ENCODE measurements at regions not wholly inside any gene's neighbourhood (a gene's known extent, or its start where the extent isn't known, plus 50 kb on each side); places are given as distances from the start of the nearest gene placed in this dataset.

- intact Hi-C loops (cut with DNase I), result no loop called here
- H3K4me1 ChIP-seq, result no peaks in the 10 kb centered on the region
- no peak overlapping the region for H3K4me3 ChIP-seq
- H3K9me3 ChIP-seq, result no peaks in the 10 kb centered on the region
- no peak for DNase-seq
- H3K27ac ChIP-seq, result no peak overlapping the region
- no peaks in the 10 kb centered on the region for H3K36me3 ChIP-seq
- TF ChIP-seq, protein P1, sequence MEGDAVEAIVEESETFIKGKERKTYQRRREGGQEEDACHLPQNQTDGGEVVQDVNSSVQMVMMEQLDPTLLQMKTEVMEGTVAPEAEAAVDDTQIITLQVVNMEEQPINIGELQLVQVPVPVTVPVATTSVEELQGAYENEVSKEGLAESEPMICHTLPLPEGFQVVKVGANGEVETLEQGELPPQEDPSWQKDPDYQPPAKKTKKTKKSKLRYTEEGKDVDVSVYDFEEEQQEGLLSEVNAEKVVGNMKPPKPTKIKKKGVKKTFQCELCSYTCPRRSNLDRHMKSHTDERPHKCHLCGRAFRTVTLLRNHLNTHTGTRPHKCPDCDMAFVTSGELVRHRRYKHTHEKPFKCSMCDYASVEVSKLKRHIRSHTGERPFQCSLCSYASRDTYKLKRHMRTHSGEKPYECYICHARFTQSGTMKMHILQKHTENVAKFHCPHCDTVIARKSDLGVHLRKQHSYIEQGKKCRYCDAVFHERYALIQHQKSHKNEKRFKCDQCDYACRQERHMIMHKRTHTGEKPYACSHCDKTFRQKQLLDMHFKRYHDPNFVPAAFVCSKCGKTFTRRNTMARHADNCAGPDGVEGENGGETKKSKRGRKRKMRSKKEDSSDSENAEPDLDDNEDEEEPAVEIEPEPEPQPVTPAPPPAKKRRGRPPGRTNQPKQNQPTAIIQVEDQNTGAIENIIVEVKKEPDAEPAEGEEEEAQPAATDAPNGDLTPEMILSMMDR (IDR thresholded peaks at IDR 0.05), result no peak
- no peaks in the 10 kb centered on the region for H3K27me3 ChIP-seq
- no peak overlapping the region for H3K9ac ChIP-seq (ENCODE audit: low read depth in 2 of 2, low read length in 2 of 2)
Measured at GRCh38 chr11:119942583-119943297, 195.2 kb downstream of the TRIM29 start.

DNA sequence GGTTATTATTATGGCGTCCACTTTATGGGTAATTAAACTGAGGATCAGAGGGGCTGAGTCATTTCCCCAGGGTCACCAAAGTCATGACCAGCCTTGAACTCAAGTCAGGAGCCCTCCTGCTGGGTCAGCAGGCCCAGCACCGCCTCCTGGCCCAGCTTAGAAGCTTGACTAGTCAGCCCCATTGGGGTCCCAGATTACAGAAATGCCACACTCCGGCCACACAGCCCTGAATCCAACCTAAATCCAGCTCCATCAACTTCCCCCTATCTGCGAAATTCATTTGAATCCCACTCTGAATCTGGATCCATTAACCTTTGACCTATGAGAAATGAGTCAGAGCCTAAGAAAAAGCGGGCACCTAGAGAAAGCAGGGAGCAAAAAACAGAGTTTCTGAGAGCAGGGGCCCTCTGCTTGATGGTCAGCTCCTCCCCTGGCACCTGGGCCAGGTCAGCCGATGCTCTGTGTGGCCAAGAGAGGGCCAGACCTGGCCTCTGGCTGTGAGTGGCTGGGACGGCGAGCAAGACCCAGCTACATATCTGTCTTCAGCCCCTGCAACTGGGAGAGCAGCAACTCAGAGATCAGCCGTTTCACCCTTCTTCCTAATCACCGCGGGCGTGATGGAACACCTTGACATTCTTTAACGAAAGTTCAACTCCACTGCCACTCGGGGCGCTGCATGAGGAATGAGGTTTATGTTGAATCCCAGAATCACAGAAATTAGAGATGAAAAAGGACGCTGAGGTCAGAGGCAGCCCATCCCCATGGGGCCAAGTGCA is 196.1 kb downstream of the TRIM29 start:
- H3K27ac ChIP-seq, result no peak overlapping the region
- intact Hi-C loops (cut with DNase I), result no loop called here
- no peak overlapping the region for H3K4me3 ChIP-seq
- H3K9ac ChIP-seq (ENCODE audit: low read depth in 2 of 2, low read length in 2 of 2), result no peak overlapping the region
- TF ChIP-seq, protein P1 (IDR thresholded peaks at IDR 0.05), result no peak
- no peaks in the 10 kb centered on the region for H3K4me1 ChIP-seq
- H3K36me3 ChIP-seq, result no peaks in the 10 kb centered on the region
- no peak for DNase-seq
- H3K9me3 ChIP-seq, result no peaks in the 10 kb centered on the region
- H3K27me3 ChIP-seq, result no peaks in the 10 kb centered on the region

DNA sequence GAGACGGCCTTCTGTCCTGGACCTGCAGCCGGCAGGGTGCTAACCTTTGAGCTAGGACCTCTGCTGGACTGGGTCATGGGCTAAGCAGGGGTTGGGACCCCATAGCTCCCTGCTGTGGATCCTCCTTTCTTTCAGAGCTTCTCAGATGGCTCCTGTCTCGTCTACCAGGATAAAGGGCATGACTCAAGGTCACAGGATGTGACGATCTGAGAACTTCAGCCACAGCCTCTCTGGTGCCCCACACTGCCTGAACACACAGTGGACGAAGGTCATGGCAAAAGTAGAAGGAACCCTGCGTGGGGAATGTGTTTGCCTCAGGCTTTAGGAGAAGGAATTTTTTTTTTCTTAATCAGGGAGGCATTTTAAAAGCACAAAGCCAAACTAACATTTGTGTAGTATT is 196.7 kb downstream of the TRIM29 start:
- no peaks in the 10 kb centered on the region for H3K9me3 ChIP-seq
- DNase-seq, result no peak
- no peak overlapping the region for H3K9ac ChIP-seq (ENCODE audit: low read depth in 2 of 2, low read length in 2 of 2)
- H3K27ac ChIP-seq, result no peak overlapping the region
- no peaks in the 10 kb centered on the region for H3K27me3 ChIP-seq
- H3K4me3 ChIP-seq, result no peak overlapping the region
- no peaks in the 10 kb centered on the region for H3K36me3 ChIP-seq
- TF ChIP-seq, protein P1 (IDR thresholded peaks at IDR 0.05), result no peak
- H3K4me1 ChIP-seq, result no peaks in the 10 kb centered on the region
- intact Hi-C loops (cut with DNase I), result no loop called here

GRCh38 chr11:119940401-119940976 is 197.4 kb downstream of the TRIM29 start:
- Histone ChIP-seq H3K4me1 (no peaks in the 10 kb centered on the region), H3K4me3 (no peak overlapping the region), H3K9me3 (no peaks in the 10 kb centered on the region), H3K27me3 (no peaks in the 10 kb centered on the region), H3K9ac (ENCODE audit: low read depth in 2 of 2, low read length in 2 of 2) (no peak overlapping the region), H3K36me3 (no peaks in the 10 kb centered on the region), H3K27ac (no peak overlapping the region)
- DNase-seq, result no peak
- intact Hi-C loops (cut with DNase I), result no loop called here
- TF ChIP-seq, protein P1 (IDR thresholded peaks at IDR 0.05), result no peak

DNA sequence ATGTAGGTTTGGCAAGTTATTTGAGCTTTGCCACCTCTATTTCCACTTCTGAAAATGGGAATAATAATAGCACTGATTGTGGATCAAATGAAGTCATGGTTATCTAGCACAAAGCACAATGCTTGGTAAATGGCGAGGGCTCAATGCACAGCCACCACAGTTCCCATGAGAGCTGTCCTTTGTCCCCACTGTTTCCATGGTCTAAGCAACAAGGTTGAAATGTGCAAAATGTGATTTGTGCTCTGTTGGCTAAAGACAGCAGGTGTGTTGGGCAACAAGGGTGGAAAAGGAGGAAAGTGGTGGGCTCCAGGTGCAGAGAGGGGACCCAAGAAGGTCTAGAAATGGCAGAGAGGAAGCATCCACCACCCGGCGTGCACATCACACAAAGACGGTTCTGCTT is 200.5 kb downstream of the TRIM29 start:
- no peak for DNase-seq
- TF ChIP-seq, protein P1 (IDR thresholded peaks at IDR 0.05), result no peak
- H3K27ac ChIP-seq, result no peak overlapping the region
- H3K36me3 ChIP-seq, result no peaks in the 10 kb centered on the region
- intact Hi-C loops (cut with DNase I), result no loop called here
- H3K9me3 ChIP-seq, result no peaks in the 10 kb centered on the region
- no peaks in the 10 kb centered on the region for H3K27me3 ChIP-seq
- H3K4me1 ChIP-seq, result no peaks in the 10 kb centered on the region
- H3K9ac ChIP-seq (ENCODE audit: low read depth in 2 of 2, low read length in 2 of 2), result no peak overlapping the region
- no peak overlapping the region for H3K4me3 ChIP-seq
